ENCODE measurements at regions not wholly inside any gene's neighbourhood (a gene's known extent, or its start where the extent isn't known, plus 50 kb on each side); places are given as distances from the start of the nearest gene placed in this dataset.

DNA sequence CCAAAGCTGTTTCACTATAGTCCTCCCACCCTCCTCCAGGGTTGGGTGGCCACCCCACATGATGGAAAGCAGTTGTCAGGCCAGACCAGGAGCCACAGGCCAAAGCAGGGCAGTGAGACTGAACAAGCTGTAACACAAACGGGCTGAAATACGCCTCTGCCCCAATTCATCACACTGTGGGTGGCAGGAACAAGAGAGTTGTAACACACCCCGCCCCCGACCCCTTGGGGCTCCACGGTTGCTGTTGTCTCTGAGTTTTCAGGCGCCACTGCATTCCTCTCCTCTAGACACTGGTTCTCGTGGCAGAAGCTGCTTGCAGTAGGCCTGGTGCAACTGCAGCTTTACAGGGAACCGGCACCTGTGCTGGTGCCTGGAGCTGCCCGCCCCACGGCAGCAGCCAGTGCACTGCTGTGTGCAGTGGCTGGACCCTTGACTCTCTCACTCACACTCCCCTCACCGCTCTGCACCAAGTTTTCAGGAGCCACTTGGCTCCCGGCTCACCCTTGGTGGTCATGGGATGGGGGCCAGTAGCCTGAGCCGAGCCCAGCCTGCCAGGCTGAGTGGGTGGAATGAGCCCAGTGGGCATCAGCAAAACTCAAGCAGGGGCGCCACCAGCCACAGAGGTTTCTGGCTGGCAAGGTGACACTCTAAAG lies 1314.5 kb upstream of the MIR17HG start:
- WGBS, 2 donors (ENCODE audit: low coverage in 1 of 2) = 85% methylated on average over 13 of the region's 14 CpGs; no CpG with 5 or more reads in 1 of the 2 donors
- intact Hi-C loops (cut with DNase I; ENCODE audit: low total_unique reads) = no loop called here
- Histone ChIP-seq H3K27ac (no peak overlapping the region), H3K27me3 (no peaks in the 10 kb centered on the region), H3K9me3 (no peaks in the 10 kb centered on the region), H3K4me1 (no peaks in the 10 kb centered on the region), H3K36me3 (no peaks in the 10 kb centered on the region), H3K4me3 (no peak overlapping the region)
- in situ Hi-C loops (cut with MboI; ENCODE audit: low pct_ligation_motif_present in 1 of 4, low pct_unique_long_range_greater_than_20kb in 1 of 4, low sequenced_read_pairs in 3 of 4) = no loop called here
- TF ChIP-seq EP300 (IDR thresholded peaks at IDR 0.05; ENCODE audit: low read depth) = no peak
- DNase-seq = no peak

DNA sequence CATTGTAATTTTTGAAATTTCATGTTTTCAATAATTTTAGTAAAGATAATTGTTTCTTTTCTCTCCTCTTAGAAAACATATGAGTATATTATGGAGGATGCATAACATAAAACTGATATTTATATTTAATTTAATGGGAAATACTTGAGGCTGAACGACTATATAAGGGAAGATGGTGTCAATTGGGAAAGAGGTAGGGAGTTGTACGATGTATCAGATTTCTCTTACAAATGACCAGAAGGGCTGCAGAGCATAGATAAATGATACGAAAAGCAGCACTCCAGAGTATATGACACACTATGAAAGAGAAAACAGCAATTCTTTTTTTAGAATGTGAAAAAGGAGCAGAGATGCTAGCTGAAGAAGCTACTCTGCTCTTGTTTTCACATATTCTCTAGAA lies 1308.0 kb upstream of the MIR17HG start:
- Histone ChIP-seq H3K27ac (no peak overlapping the region), H3K4me3 (no peak overlapping the region), H3K36me3 (no peaks in the 10 kb centered on the region), H3K9me3 (no peaks in the 10 kb centered on the region), H3K4me1 (no peaks in the 10 kb centered on the region), H3K27me3 (no peaks in the 10 kb centered on the region)
- intact Hi-C loops (cut with DNase I; ENCODE audit: low total_unique reads) (no loop called here), in situ Hi-C loops (cut with MboI; ENCODE audit: low pct_ligation_motif_present in 1 of 4, low pct_unique_long_range_greater_than_20kb in 1 of 4, low sequenced_read_pairs in 3 of 4) (no loop called here)
- no peak for DNase-seq
- TF ChIP-seq, protein P1, sequence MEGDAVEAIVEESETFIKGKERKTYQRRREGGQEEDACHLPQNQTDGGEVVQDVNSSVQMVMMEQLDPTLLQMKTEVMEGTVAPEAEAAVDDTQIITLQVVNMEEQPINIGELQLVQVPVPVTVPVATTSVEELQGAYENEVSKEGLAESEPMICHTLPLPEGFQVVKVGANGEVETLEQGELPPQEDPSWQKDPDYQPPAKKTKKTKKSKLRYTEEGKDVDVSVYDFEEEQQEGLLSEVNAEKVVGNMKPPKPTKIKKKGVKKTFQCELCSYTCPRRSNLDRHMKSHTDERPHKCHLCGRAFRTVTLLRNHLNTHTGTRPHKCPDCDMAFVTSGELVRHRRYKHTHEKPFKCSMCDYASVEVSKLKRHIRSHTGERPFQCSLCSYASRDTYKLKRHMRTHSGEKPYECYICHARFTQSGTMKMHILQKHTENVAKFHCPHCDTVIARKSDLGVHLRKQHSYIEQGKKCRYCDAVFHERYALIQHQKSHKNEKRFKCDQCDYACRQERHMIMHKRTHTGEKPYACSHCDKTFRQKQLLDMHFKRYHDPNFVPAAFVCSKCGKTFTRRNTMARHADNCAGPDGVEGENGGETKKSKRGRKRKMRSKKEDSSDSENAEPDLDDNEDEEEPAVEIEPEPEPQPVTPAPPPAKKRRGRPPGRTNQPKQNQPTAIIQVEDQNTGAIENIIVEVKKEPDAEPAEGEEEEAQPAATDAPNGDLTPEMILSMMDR (IDR thresholded peaks at IDR 0.05) = no peak
- no peak for TF ChIP-seq POLR2A (IDR thresholded peaks at IDR 0.05)
- no peak for TF ChIP-seq EP300 (IDR thresholded peaks at IDR 0.05; ENCODE audit: low read depth)
- no peak for TF ChIP-seq POLR2AphosphoS5 (IDR thresholded peaks at IDR 0.05)
- WGBS, 2 donors (ENCODE audit: low coverage in 1 of 2) = 62 to 82% methylated on average over 3 of the region's 3 CpGs

DNA sequence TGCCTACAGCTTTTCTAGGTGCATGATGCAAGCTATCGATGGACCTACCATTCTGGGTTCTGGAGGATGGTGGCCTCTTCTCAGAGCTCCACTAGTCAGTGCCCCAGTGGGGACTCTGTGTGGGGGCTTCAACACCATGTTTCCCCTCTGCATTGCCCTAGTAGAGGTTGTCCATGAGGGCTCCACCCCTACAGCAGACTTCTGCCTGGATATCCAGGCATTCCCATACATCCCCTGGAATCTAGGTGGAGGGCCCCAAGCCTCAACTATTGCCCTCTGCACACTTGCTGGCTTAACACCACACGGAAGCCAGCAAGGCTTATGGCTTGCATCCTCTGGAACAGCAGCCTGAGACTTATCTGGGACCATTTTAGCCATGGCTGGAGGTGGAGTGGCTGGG lies 1299.9 kb upstream of the MIR17HG start:
- TF ChIP-seq EP300 (IDR thresholded peaks at IDR 0.05; ENCODE audit: low read depth) (no peak), POLR2AphosphoS5 (IDR thresholded peaks at IDR 0.05) (no peak), POLR2A (IDR thresholded peaks at IDR 0.05) (no peak)
- TF ChIP-seq, protein P1 (IDR thresholded peaks at IDR 0.05) = no peak
- WGBS, 2 donors (ENCODE audit: low coverage in 1 of 2) = 100% methylated on average over 2 of the region's 2 CpGs; no CpG with 5 or more reads in 1 of the 2 donors

DNA sequence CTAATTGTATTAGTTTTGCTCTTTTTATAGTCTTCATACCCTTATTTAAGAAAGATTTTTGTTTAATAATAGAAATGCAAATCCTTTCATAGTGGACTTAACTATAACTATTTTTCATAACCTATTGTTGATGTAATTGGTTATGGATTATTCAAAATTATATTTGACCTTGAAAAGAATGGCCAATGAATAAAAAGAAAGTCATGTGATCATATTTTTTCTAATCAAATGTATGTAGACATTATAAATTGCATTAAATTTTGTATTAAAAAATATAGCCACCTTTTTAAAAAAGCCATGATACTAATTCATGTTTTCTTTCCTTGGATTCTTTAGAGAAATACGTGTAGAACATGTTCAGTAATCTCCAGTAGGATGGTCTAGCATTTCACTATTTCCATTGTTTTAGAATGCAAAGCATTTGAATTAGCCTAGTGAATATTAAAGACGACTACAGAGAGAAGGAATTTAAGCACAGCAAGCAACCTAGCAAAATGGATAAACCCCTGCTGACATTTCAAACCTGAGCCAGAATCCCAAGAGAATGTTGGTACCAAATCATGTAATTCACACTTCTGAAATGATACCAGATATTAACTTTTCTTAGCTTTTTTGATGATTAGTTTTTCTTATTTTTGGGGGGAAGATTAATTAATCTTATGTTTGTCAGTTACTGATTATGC lies 1297.4 kb upstream of the MIR17HG start:
- Histone ChIP-seq H3K27ac (no peak overlapping the region), H3K9me3 (peaks cover 0 to 4% of the 10 kb centered on the region in 2 donors), H3K4me1 (no peaks in the 10 kb centered on the region), H3K36me3 (no peaks in the 10 kb centered on the region), H3K27me3 (no peaks in the 10 kb centered on the region), H3K4me3 (no peak overlapping the region)
- no peak for TF ChIP-seq POLR2A (IDR thresholded peaks at IDR 0.05)
- TF ChIP-seq POLR2AphosphoS5 (IDR thresholded peaks at IDR 0.05) = no peak
- in situ Hi-C loops (cut with MboI; ENCODE audit: low pct_ligation_motif_present in 1 of 4, low pct_unique_long_range_greater_than_20kb in 1 of 4, low sequenced_read_pairs in 3 of 4) = no loop called here
- 57 to 59% methylated on average over 2 of the region's 2 CpGs for WGBS, 2 donors (ENCODE audit: low coverage in 1 of 2)
- intact Hi-C loops (cut with DNase I; ENCODE audit: low total_unique reads) = no loop called here
- no peak for DNase-seq

More for the DNA sequence above, 1299.9 kb upstream of the MIR17HG start:
- no peak overlapping the region for H3K4me3 ChIP-seq
- peaks cover 0 to 4% of the 10 kb centered on the region in 2 donors for H3K9me3 ChIP-seq
- DNase-seq = no peak
- no peak overlapping the region for H3K27ac ChIP-seq
- H3K36me3 ChIP-seq = no peaks in the 10 kb centered on the region
- no peaks in the 10 kb centered on the region for H3K27me3 ChIP-seq
- H3K4me1 ChIP-seq = no peaks in the 10 kb centered on the region
- intact Hi-C loops (cut with DNase I; ENCODE audit: low total_unique reads) = no loop called here
- in situ Hi-C loops (cut with MboI; ENCODE audit: low pct_ligation_motif_present in 1 of 4, low pct_unique_long_range_greater_than_20kb in 1 of 4, low sequenced_read_pairs in 3 of 4) = no loop called here

DNA sequence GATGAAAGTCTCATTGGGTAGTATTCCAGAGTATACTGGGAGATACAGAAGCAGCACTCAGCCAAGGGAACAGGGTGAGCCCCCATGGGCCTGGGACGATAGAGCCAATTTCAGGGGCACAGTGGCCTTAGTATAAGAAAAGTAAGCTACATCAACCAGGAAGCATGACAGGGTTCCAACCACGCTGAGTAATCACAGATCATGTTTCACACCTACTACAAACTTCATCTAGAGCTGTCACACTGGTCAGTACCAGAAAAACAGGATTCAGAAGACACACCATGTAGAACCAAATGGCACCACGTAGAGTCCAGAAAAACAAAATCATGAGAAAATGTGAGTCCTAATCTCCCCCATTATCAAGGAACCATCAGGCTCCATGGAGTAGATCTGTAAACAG lies 1292.4 kb upstream of the MIR17HG start:
- no peaks in the 10 kb centered on the region for H3K36me3 ChIP-seq
- WGBS, 2 donors (ENCODE audit: low coverage in 1 of 2) = 41 to 64% methylated on average over 3 of the region's 3 CpGs
- H3K4me1 ChIP-seq = no peaks in the 10 kb centered on the region
- TF ChIP-seq POLR2AphosphoS5 (IDR thresholded peaks at IDR 0.05) = no peak
- no peak for TF ChIP-seq POLR2A (IDR thresholded peaks at IDR 0.05)
- TF ChIP-seq EP300 (IDR thresholded peaks at IDR 0.05; ENCODE audit: low read depth) = no peak
- TF ChIP-seq, protein P1 (IDR thresholded peaks at IDR 0.05) = no peak
- no peaks in the 10 kb centered on the region for H3K27me3 ChIP-seq
- in situ Hi-C loops (cut with MboI; ENCODE audit: low pct_ligation_motif_present in 1 of 4, low pct_unique_long_range_greater_than_20kb in 1 of 4, low sequenced_read_pairs in 3 of 4) = no loop called here
- no peak for DNase-seq
- no peaks in the 10 kb centered on the region for H3K9me3 ChIP-seq
- intact Hi-C loops (cut with DNase I; ENCODE audit: low total_unique reads) = no loop called here
- H3K4me3 ChIP-seq = no peak overlapping the region
- no peak overlapping the region for H3K27ac ChIP-seq
